Esophagus squamous epithelium (tissue), 4 donors: ENCODE measurements at regions not wholly inside any gene's neighbourhood (a gene's known extent, or its start where the extent isn't known, plus 50 kb on each side); places are given as distances from the start of the nearest gene placed in this dataset.

ENCODE experiments used
- POLR2A ChIP-seq, 4 donors: fragments of 450-650 bp; IDR thresholded peaks; one replicate each; pipeline ENCODE4 v1.6.1; 2017; ENCODE audit warnings: antibody characterized with exemption in 4 of 4, mild to moderate bottlenecking in 4 of 4, moderate library complexity in 3 of 4
- TF ChIP-seq, protein P1 (sequence below), 6 experiments: fragments of 450-650 bp in 4 of 6; fragments of 200-600 bp in 2 of 6; sonication (generic) in 2 of 6; IDR thresholded peaks; one replicate each; pipeline ENCODE4 v1.5.1; 2016 to 2019; ENCODE audit warnings: antibody characterized with exemption in 6 of 6, mild to moderate bottlenecking in 4 of 6, moderate library complexity in 4 of 6

DNA sequence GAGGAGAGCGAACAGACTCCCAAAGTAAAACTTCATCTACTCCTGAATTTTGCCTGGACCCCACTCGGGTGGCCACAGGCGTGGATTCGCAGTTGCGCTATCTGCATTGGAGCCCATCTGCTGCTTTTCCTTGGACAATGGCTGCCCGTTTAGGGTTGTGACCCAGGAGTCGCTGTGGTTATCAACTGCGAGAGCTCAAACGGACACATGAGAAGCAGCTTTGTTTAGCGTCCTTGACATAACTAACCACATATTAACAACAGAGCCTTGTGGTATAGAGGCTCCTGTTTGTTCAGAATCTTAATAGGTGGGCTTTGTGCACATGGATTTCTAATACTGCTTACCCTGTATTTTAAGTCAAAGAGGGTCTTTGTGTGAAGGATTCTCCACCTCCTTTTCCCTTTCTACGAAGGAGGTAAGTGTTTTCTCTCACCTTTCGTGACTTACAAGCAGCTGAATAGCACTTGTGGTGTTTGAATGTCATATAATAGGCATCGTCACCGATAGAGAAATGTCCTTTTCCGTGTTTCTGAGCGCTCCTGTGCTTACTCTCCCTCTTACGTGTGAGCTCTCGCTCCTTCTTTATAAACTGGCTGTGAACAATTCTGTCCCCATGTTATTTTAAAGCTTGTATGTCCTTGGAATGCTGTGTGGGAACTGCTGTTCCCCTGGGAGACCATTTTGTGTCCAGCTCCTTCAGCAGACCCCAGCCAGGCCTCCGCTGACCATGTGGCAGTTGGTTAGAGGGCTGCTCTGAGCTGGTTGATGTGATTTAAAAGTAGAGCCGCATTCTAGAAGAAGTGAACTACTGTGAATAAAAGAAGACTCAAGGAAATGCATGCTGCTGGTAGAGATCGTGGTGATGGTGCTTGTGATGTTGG, 441.4 kb downstream of the RPS6KC1 start:
- TF ChIP-seq POLR2A (IDR thresholded peaks at IDR 0.05): no peak
- TF ChIP-seq, protein P1, sequence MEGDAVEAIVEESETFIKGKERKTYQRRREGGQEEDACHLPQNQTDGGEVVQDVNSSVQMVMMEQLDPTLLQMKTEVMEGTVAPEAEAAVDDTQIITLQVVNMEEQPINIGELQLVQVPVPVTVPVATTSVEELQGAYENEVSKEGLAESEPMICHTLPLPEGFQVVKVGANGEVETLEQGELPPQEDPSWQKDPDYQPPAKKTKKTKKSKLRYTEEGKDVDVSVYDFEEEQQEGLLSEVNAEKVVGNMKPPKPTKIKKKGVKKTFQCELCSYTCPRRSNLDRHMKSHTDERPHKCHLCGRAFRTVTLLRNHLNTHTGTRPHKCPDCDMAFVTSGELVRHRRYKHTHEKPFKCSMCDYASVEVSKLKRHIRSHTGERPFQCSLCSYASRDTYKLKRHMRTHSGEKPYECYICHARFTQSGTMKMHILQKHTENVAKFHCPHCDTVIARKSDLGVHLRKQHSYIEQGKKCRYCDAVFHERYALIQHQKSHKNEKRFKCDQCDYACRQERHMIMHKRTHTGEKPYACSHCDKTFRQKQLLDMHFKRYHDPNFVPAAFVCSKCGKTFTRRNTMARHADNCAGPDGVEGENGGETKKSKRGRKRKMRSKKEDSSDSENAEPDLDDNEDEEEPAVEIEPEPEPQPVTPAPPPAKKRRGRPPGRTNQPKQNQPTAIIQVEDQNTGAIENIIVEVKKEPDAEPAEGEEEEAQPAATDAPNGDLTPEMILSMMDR (IDR thresholded peaks at IDR 0.05): no peak
